Neural progenitor cell (in vitro differentiated cells): ENCODE measurements at regions not wholly inside any gene's neighbourhood (a gene's known extent, or its start where the extent isn't known, plus 50 kb on each side); places are given as distances from the start of the nearest gene placed in this dataset.

Source experiments
- DNase-seq: peaks from one replicate; pipeline ENCODE4 v3.0.0-alpha.2; 2016; ENCODE audit warnings: low spot score
- H2AFZ ChIP-seq: fragments of 200-600 bp; sonication (generic); replicated peaks from 2 replicates; pipeline ENCODE4 v1.6.1; 2016; ENCODE audit warnings: antibody characterized with exemption
- H3F3A ChIP-seq: fragments of 200-600 bp; sonication (generic); 2 replicates; pipeline ENCODE4 v1.6.1; 2016; ENCODE audit warnings: antibody characterized with exemption, low read depth
- H3K27ac ChIP-seq: fragments of 200-600 bp; sonication (generic); 2 replicates; pipeline ENCODE4 v1.5.1; 2016; ENCODE audit warnings: mild to moderate bottlenecking
- H3K27me3 ChIP-seq: fragments of 200-600 bp; sonication (generic); 2 replicates; pipeline ENCODE4 v1.6.1; 2016; ENCODE audit warnings: mild to moderate bottlenecking, moderate library complexity
- H3K36me3 ChIP-seq: fragments of 200-600 bp; sonication (generic); 2 replicates; pipeline ENCODE4 v1.5.1; 2016
- H3K4me1 ChIP-seq: fragments of 200-600 bp; sonication (generic); 2 replicates; pipeline ENCODE4 v1.6.1; 2016; ENCODE audit warnings: mixed run types
- H3K4me2 ChIP-seq: fragments of 200-600 bp; sonication (generic); 2 replicates; pipeline ENCODE4 v1.6.1; 2016
- H3K4me3 ChIP-seq: fragments of 200-600 bp; sonication (generic); 2 replicates; pipeline ENCODE4 v1.5.1; 2016
- H3K79me2 ChIP-seq: fragments of 200-600 bp; sonication (generic); 2 replicates; pipeline ENCODE4 v1.6.1; 2016; ENCODE audit warnings: low read depth
- H3K9ac ChIP-seq: fragments of 200-600 bp; sonication (generic); 2 replicates; pipeline ENCODE4 v1.6.1; 2016
- H3K9me3 ChIP-seq: fragments of 200-600 bp; sonication (generic); 2 replicates; pipeline ENCODE4 v1.5.1; 2016; ENCODE audit warnings: low read depth
- H4K20me1 ChIP-seq: fragments of 200-600 bp; sonication (generic); 2 replicates; pipeline ENCODE4 v1.6.1; 2016; ENCODE audit warnings: low read depth
- H3K27ac Mint-ChIP-seq: 3 replicates; pipeline ENCODE4 v1.8.0; 2021; ENCODE audit warnings: mixed read lengths
- H3K27me3 Mint-ChIP-seq: 2 replicates; pipeline ENCODE4 v1.8.0; 2022; ENCODE audit warnings: low read depth, mild to moderate bottlenecking, inconsistent platforms, moderate library complexity, mixed read lengths; ENCODE audit not compliant: insufficient read depth
- H3K36me3 Mint-ChIP-seq: 3 replicates; pipeline ENCODE4 v1.8.0; 2021; ENCODE audit warnings: mixed read lengths
- H3K4me1 Mint-ChIP-seq: 3 replicates; pipeline ENCODE4 v1.8.0; 2021; ENCODE audit warnings: mixed read lengths
- H3K4me3 Mint-ChIP-seq: 3 replicates; pipeline ENCODE4 v1.8.0; 2021; ENCODE audit warnings: mild to moderate bottlenecking, moderate library complexity, mixed read lengths
- H3K9me3 Mint-ChIP-seq: 3 replicates; pipeline ENCODE4 v1.8.0; 2020; ENCODE audit warnings: mixed read lengths
- CTCF ChIP-seq: fragments of 200-600 bp; sonication (generic); IDR thresholded peaks from 2 replicates; pipeline ENCODE4 v1.5.1; 2017; ENCODE audit warnings: antibody characterized with exemption, mild to moderate bottlenecking
- EZH2 ChIP-seq: fragments of 200-600 bp; sonication (generic); IDR thresholded peaks from 2 replicates; pipeline ENCODE4 v1.6.1; 2017; ENCODE audit warnings: antibody characterized with exemption, mild to moderate bottlenecking, moderate library complexity
- EZH2phosphoT487 ChIP-seq: fragments of 200-600 bp; sonication (generic); IDR thresholded peaks from 2 replicates; pipeline ENCODE4 v1.6.1; 2017; ENCODE audit warnings: antibody characterized with exemption

- no peak overlapping the region for H3K27ac ChIP-seq
- H4K20me1 ChIP-seq: peaks cover 11% of the 10 kb centered on the region
- DNase-seq: no peak
- no peak overlapping the region for H2AFZ ChIP-seq
- no peak overlapping the region for H3K9ac ChIP-seq
- TF ChIP-seq EZH2phosphoT487: no peak
- no peak for TF ChIP-seq CTCF
- TF ChIP-seq EZH2: no peak
- Mint-ChIP-seq H3K27me3 (peaks cover 17% of the 10 kb centered on the region), H3K4me1 (peaks cover 28% of the 10 kb centered on the region), H3K9me3 (peaks cover 5% of the 10 kb centered on the region), H3K27ac (no peak overlapping the region), H3K4me3 (no peak overlapping the region), H3K36me3 (no peaks in the 10 kb centered on the region)
- H3K79me2 ChIP-seq: peaks cover 23% of the 10 kb centered on the region
- H3F3A ChIP-seq: peaks cover 3% of the 10 kb centered on the region
- H3K36me3 ChIP-seq: no peaks in the 10 kb centered on the region
- no peak overlapping the region for H3K4me2 ChIP-seq
- peaks cover 17% of the 10 kb centered on the region for H3K27me3 ChIP-seq
- H3K9me3 ChIP-seq: no peaks in the 10 kb centered on the region
- no peak overlapping the region for H3K4me3 ChIP-seq
- H3K4me1 ChIP-seq: peaks cover 30% of the 10 kb centered on the region
Observed at GRCh38 chr17:77286391-77286640, 145.5 kb downstream of the SEC14L1 start.

GRCh38 chr17:77286641-77287431, 146.1 kb downstream of the SEC14L1 start:
- Mint-ChIP-seq H3K4me3 (no peak overlapping the region), H3K36me3 (no peaks in the 10 kb centered on the region), H3K27ac (no peak overlapping the region), H3K9me3 (peaks cover 6% of the 10 kb centered on the region), H3K4me1 (peaks cover 26% of the 10 kb centered on the region), H3K27me3 (peaks cover 16% of the 10 kb centered on the region)
- Histone ChIP-seq H3K36me3 (no peaks in the 10 kb centered on the region), H3K9me3 (no peaks in the 10 kb centered on the region), H3K4me1 (peaks cover 28% of the 10 kb centered on the region), H4K20me1 (peaks cover 11% of the 10 kb centered on the region), H3F3A (peaks cover 3% of the 10 kb centered on the region), H3K9ac (no peak overlapping the region), H3K4me2 (no peak overlapping the region), H3K79me2 (peaks cover 23% of the 10 kb centered on the region), H3K27ac (no peak overlapping the region), H3K27me3 (peaks cover 12% of the 10 kb centered on the region), H3K4me3 (no peak overlapping the region), H2AFZ (no peak overlapping the region)
- DNase-seq: no peak
- no peak for TF ChIP-seq EZH2phosphoT487
- TF ChIP-seq EZH2: no peak
- TF ChIP-seq CTCF: no peak

GRCh38 chr17:77287432-77288068, 146.8 kb downstream of the SEC14L1 start:
- Histone ChIP-seq H2AFZ (no peak overlapping the region), H3K79me2 (peaks cover 23% of the 10 kb centered on the region), H3K27me3 (peaks cover 5% of the 10 kb centered on the region), H3K36me3 (no peaks in the 10 kb centered on the region), H3K9me3 (no peaks in the 10 kb centered on the region), H3K9ac (no peak overlapping the region), H3K4me2 (peak overlapping the region; percentile 24), H3K4me3 (no peak overlapping the region), H4K20me1 (peaks cover 6% of the 10 kb centered on the region), H3K4me1 (peaks cover 21% of the 10 kb centered on the region), H3F3A (no peaks in the 10 kb centered on the region), H3K27ac (no peak overlapping the region)
- H3K36me3 Mint-ChIP-seq: no peaks in the 10 kb centered on the region
- no peak for TF ChIP-seq EZH2phosphoT487
- no peak for TF ChIP-seq CTCF
- no peak for TF ChIP-seq EZH2
- H3K9me3 Mint-ChIP-seq: peaks cover 2% of the 10 kb centered on the region
- peak; percentile 69 for DNase-seq
- peaks cover 11% of the 10 kb centered on the region for H3K27me3 Mint-ChIP-seq
- peaks cover 18% of the 10 kb centered on the region for H3K4me1 Mint-ChIP-seq
- no peak overlapping the region for H3K4me3 Mint-ChIP-seq
- H3K27ac Mint-ChIP-seq: no peak overlapping the region
